BLaER1 treated with 17β-estradiol and CSF1 and Interleukin-3, amounts not matched to agents 10 nM and 100 nM (cell line): ENCODE measurements at regions not wholly inside any gene's neighbourhood (a gene's known extent, or its start where the extent isn't known, plus 50 kb on each side); places are given as distances from the start of the nearest gene placed in this dataset.

Experiments used
- H3K27ac ChIP-seq, 11 experiments: shearing (Covaris generic); formaldehyde crosslinking; 2 replicates each; pipeline ENCODE4 v1.8.1; 2022
- H3K27me3 ChIP-seq, 11 experiments: shearing (Covaris generic); formaldehyde crosslinking; 2 replicates each; pipeline ENCODE4 v1.8.1; 2022
- H3K36me3 ChIP-seq, 11 experiments: shearing (Covaris generic); formaldehyde crosslinking; 2 replicates each; pipeline ENCODE4 v1.8.1; 2022
- H3K4me1 ChIP-seq, 10 experiments: shearing (Covaris generic); formaldehyde crosslinking; 2 replicates each; pipeline ENCODE4 v1.8.1; 2022
- H3K4me2 ChIP-seq, 11 experiments: shearing (Covaris generic); formaldehyde crosslinking; 2 replicates each; pipeline ENCODE4 v1.8.1; 2022
- H3K4me3 ChIP-seq, 10 experiments: shearing (Covaris generic); formaldehyde crosslinking; 2 replicates each; pipeline ENCODE4 v1.8.1; 2022
- H3K9ac ChIP-seq, 11 experiments: shearing (Covaris generic); formaldehyde crosslinking; 2 replicates each; pipeline ENCODE4 v1.8.1; 2022
- H3K9me3 ChIP-seq, 11 experiments: shearing (Covaris generic); formaldehyde crosslinking; replicated peaks in 1 of 11; 2 replicates each; pipeline ENCODE4 v1.8.1; 2022
- H4K20me1 ChIP-seq, 11 experiments: shearing (Covaris generic); formaldehyde crosslinking; 2 replicates each; pipeline ENCODE4 v1.8.1; 2022
- Cebpa-rat ChIP-seq, 11 experiments: shearing (Covaris generic); IDR thresholded peaks; 2 replicates each; pipeline ENCODE4 v1.8.1; 2022

DNA sequence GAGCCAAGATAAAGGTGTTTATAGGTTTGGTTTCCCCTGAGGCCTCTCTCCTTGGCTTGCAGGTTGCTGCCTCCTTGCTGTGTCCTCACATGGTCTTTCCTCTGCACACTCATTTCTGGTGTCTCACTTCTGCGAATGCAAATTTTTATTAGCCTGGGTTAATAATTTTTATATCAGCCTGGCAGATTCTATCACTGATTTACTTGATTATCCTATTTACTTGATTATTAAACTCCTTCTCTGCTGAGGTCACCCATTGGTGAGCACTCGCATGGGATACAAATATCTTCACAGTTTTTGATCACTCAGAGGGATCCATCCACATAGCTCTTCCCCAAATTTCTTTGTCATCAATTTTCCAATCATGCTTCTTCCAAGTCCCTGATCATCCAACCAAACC, 90.9 kb upstream of the IGLL5 start:
- no peaks in the 10 kb centered on the region for H3K27me3 ChIP-seq

DNA sequence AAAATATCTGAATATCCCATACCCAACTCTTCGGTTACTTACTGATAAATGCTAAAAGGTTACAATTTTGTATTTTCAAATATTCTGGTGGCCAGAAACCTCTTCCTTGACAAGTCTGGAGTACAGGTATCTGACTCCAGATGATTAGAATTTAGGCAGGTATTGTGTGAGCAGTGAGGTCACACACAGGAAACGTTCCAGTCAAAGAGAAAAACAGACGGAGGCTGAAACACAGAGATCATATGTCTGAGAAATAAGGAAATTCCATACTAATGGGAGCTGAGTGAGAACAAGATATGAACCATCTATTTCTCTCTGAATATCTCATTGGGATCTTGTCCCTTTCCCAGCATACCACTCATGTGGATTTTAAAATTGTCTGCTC, 89.4 kb upstream of the IGLL5 start:
- Histone ChIP-seq H3K27me3 (no peaks in the 10 kb centered on the region), H3K4me3 (no peak overlapping the region), H3K9me3 (peaks cover 0 to 30% (median 16%) of the 10 kb centered on the region in 11 experiments; a peak in 15 of 22 replicates), H3K4me2 (peak overlapping the region in 8 of 11 experiments; percentile 35 to 65 (median 49); a peak in 13 of 22 replicates), H3K9ac (no peak overlapping the region), H4K20me1 (no peaks in the 10 kb centered on the region), H3K27ac (no peak overlapping the region), H3K4me1 (peaks cover 0 to 44% (median 27%) of the 10 kb centered on the region in 10 experiments; a peak in 15 of 20 replicates), H3K36me3 (no peaks in the 10 kb centered on the region)
- TF ChIP-seq Cebpa-rat (IDR thresholded peaks at IDR 0.05), result no peak

More for the DNA sequence above, 90.9 kb upstream of the IGLL5 start:
- Histone ChIP-seq H4K20me1 (no peaks in the 10 kb centered on the region), H3K4me3 (no peak overlapping the region), H3K4me2 (no peak overlapping the region), H3K36me3 (no peaks in the 10 kb centered on the region), H3K27ac (no peak overlapping the region), H3K9ac (no peak overlapping the region), H3K9me3 (peaks cover 0 to 30% (median 16%) of the 10 kb centered on the region in 11 experiments; a peak in 15 of 22 replicates), H3K4me1 (peaks cover 0 to 41% (median 34%) of the 10 kb centered on the region in 10 experiments; a peak in 15 of 20 replicates)
- TF ChIP-seq Cebpa-rat (IDR thresholded peaks at IDR 0.05), result no peak

DNA sequence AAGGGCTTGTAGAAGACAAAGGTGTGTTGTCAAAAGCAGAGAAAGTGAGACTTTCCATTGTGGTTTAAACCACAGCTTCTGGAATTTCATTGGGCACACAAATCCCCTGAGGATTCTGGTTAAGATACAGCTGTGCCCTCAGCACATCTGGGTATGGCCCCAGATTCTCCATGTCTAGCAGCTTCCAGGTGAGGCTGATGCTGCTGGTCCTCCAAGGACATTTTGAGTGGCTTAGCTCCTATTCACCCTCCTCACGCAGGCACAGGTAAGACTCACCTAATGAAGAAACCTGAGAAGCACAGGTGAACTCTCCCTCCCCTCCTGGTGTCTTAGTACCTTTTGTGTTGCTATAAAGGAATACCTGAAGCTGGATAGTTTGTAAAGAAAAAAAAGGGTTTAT, 88.9 kb upstream of the IGLL5 start:
- TF ChIP-seq Cebpa-rat (IDR thresholded peaks at IDR 0.05), result no peak
- H4K20me1 ChIP-seq, result no peaks in the 10 kb centered on the region
- H3K27me3 ChIP-seq, result no peaks in the 10 kb centered on the region
- H3K4me1 ChIP-seq, result peaks cover 0 to 48% (median 28%) of the 10 kb centered on the region in 10 experiments; a peak in 15 of 20 replicates
- H3K4me3 ChIP-seq, result no peak overlapping the region
- H3K36me3 ChIP-seq, result no peaks in the 10 kb centered on the region
- no peak overlapping the region for H3K9ac ChIP-seq
- H3K4me2 ChIP-seq, result peak overlapping the region in 8 of 11 experiments; percentile 35 to 65 (median 49); a peak in 14 of 22 replicates
- no peak overlapping the region for H3K27ac ChIP-seq
- H3K9me3 ChIP-seq, result peaks cover 0 to 30% (median 16%) of the 10 kb centered on the region in 11 experiments; a peak in 15 of 22 replicates

DNA sequence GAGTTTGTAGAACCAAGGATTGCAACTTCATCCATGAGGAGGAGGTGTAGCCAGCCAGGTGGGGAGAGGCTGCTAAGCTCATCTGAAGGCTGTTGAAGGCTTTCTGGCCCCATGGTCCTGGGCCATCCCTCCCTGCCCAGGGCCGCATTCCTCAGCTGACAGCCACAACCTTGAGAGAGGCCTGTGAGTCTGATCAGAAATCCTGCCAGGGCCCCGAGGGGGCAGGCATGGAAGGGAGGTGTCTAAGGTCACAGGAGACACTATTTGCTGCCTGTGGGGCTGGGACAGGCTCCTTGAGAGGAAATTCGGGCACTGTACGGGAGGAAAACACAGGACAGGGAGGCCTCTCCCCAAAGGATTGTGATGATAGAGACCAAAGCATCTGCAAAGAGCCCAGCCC, 88.1 kb upstream of the IGLL5 start:
- Histone ChIP-seq H3K4me1 (peaks cover 0 to 50% (median 28%) of the 10 kb centered on the region in 10 experiments; a peak in 15 of 20 replicates), H4K20me1 (no peaks in the 10 kb centered on the region), H3K27me3 (no peaks in the 10 kb centered on the region), H3K9me3 (peaks cover 0 to 30% (median 16%) of the 10 kb centered on the region in 11 experiments; a peak in 15 of 22 replicates), H3K4me2 (peak overlapping the region in 7 of 11 experiments; percentile 13 to 65 (median 52); a peak in 7 of 22 replicates), H3K9ac (no peak overlapping the region), H3K27ac (no peak overlapping the region), H3K36me3 (no peaks in the 10 kb centered on the region), H3K4me3 (no peak overlapping the region)
- TF ChIP-seq Cebpa-rat (IDR thresholded peaks at IDR 0.05), result no peak

DNA sequence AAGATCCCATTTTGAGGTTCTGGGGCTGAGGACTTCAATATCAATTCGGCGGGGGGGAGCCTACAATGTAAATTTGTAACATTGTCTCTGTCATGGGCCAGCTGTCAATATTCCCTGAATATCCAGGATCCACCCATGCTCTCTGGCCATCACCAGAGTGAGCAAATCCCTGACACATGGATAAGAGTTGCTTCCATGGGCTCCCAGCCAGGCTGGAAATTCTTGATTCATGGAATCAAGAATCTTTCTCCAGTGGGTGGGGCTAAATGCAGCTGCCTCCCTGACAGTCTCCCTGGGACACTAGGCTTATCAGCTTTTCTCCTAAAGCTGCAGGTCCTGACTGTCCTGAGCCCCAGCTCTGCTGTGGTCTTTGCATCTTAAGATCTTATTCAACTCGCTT, 86.9 kb upstream of the IGLL5 start:
- peaks cover 0 to 50% (median 28%) of the 10 kb centered on the region in 10 experiments; a peak in 15 of 20 replicates for H3K4me1 ChIP-seq
- H4K20me1 ChIP-seq, result no peaks in the 10 kb centered on the region
- H3K4me3 ChIP-seq, result no peak overlapping the region
- H3K27me3 ChIP-seq, result no peaks in the 10 kb centered on the region
- H3K4me2 ChIP-seq, result no peak overlapping the region
- no peak overlapping the region for H3K27ac ChIP-seq
- no peak for TF ChIP-seq Cebpa-rat (IDR thresholded peaks at IDR 0.05)
- no peak overlapping the region for H3K9ac ChIP-seq
- no peaks in the 10 kb centered on the region for H3K36me3 ChIP-seq
- peaks cover 0 to 22% (median 15%) of the 10 kb centered on the region in 11 experiments; a peak in 15 of 22 replicates for H3K9me3 ChIP-seq

DNA sequence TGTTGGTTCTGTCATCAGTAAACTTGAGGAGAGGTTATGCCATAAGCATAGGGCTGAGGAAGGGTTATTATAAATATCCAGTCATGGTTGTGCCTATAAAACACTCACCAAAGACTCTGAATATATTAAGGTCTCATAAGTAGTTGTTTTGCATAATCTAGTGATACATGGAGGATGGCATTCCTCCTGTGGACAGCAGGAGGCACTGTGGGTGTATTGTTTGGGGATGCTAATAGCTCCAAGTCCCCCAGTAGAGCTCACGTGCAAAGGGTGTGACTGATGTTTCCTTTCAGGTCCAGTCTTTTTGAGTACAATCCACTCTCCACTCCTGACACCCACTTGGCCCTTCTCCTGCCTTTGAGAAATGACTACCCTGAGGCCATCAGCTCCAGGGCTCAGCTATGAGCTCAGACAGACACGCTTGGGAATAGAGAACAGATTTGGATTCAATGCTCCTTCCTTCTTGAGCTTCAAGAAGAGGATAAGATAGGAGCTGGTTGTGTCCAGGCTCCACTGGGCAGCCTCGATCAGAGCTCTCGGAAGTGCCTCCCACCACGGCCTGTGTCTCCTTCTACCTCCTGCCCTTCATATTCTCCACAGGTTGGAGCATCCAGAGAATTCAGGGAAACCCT, 85.2 kb upstream of the IGLL5 start:
- Histone ChIP-seq H3K4me2 (peak overlapping the region in 5 of 11 experiments; percentile 21 to 44 (median 28); a peak in 9 of 22 replicates), H3K27me3 (no peaks in the 10 kb centered on the region), H3K27ac (no peak overlapping the region), H3K9me3 (peaks cover 0 to 5% (median under 1%) of the 10 kb centered on the region in 11 experiments; a peak in 9 of 22 replicates), H3K4me1 (peaks cover 0 to 53% (median 28%) of the 10 kb centered on the region in 10 experiments; a peak in 15 of 20 replicates), H3K4me3 (no peak overlapping the region), H3K36me3 (no peaks in the 10 kb centered on the region), H4K20me1 (no peaks in the 10 kb centered on the region), H3K9ac (no peak overlapping the region)
- TF ChIP-seq Cebpa-rat (IDR thresholded peaks at IDR 0.05), result no peak

DNA sequence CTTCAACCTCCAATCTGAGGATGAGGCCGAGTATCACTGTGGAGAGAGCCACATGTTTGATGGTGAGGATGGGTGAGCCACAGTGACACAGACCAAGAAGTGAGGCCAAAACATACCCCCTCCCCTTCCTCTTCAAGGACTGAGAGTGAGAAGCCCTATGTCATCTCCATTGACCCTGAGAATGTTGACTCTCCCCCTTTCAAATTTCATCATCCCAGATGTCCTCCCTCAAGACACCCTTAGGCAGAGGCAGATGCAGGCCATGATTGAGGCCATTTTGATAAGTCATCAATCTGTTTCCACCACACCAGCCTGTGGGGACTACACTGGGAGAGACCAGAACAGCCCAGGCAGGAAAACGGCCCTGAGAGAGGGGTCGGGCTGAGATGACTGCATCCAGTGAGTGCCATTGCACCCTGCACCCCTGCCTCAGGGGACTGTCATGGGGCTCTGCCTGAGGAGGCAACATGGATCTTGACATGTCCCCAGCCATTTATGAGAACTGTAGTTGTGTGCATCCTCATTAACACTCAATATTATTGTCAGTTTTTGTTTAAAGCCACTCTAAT, 84.2 kb upstream of the IGLL5 start:
- Histone ChIP-seq H3K4me1 (peaks cover 0 to 43% (median 23%) of the 10 kb centered on the region in 10 experiments; a peak in 15 of 20 replicates), H3K27ac (no peak overlapping the region), H3K9ac (no peak overlapping the region), H3K9me3 (no peaks in the 10 kb centered on the region), H3K4me3 (no peak overlapping the region), H3K27me3 (no peaks in the 10 kb centered on the region), H4K20me1 (no peaks in the 10 kb centered on the region), H3K36me3 (no peaks in the 10 kb centered on the region), H3K4me2 (peak overlapping the region in 4 of 11 experiments; percentile 21 to 44 (median 36); a peak in 6 of 22 replicates)
- no peak for TF ChIP-seq Cebpa-rat (IDR thresholded peaks at IDR 0.05)

DNA sequence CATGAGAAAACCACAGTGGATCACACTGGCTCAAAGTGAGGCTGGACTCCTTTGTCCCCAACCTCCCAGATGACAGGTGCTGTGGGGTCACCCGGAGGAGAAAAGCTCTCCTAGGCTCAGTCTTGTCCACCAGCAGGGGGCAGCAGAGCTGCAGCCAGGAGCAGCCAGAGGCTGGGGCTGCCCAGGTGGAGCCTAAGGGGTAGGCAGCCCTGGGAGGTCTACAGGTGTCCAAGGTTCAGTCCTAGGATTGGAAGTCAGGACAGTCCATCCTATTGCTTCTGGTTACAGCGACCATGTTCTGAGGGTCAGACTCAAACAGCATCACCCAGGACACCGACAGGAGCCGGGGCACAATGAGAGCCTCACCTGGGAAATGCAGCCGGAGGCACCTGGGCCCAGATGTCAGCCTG, 77.6 kb upstream of the IGLL5 start:
- peaks cover 8 to 54% (median 40%) of the 10 kb centered on the region in 10 experiments for H3K4me1 ChIP-seq
- no peaks in the 10 kb centered on the region for H3K36me3 ChIP-seq
- H3K27ac ChIP-seq, result no peak overlapping the region
- no peak overlapping the region for H3K9ac ChIP-seq
- H4K20me1 ChIP-seq, result no peaks in the 10 kb centered on the region
- 0 out of 22 replicates have a peak overlapping the region, but pooled peaks of 2 of the 11 experiments have one; percentile 14 to 77 for H3K4me2 ChIP-seq
- H3K4me3 ChIP-seq, result no peak overlapping the region
- no peak for TF ChIP-seq Cebpa-rat (IDR thresholded peaks at IDR 0.05)
- H3K9me3 ChIP-seq, result no peaks in the 10 kb centered on the region
- no peaks in the 10 kb centered on the region for H3K27me3 ChIP-seq

DNA sequence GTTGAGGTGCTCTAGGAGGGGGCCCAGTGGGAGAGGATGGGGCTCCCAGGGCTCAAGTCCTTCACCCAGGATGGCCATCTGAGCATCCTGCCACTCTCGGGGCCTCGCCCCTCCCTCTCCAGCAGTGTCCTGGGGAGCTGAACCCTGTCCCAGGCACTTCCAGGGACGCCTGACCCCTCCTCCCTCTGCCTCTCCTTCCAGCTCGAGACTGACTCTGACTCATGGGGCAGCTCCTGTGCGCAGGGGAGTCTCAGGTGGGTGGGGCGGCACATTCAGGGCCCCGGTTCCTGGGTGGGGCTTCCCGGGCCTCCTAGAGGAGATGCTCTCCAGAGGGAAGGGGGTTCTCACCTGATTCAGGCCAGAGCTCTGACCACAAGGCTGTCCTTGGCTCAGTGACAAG, 77.1 kb upstream of the IGLL5 start:
- peak overlapping the region in 3 of 11 experiments; percentile 6 to 77 (median 61); a peak in 2 of 22 replicates for H3K4me2 ChIP-seq
- H3K9me3 ChIP-seq, result no peaks in the 10 kb centered on the region
- peaks cover 13 to 58% (median 44%) of the 10 kb centered on the region in 10 experiments for H3K4me1 ChIP-seq
- H4K20me1 ChIP-seq, result no peaks in the 10 kb centered on the region
- TF ChIP-seq Cebpa-rat (IDR thresholded peaks at IDR 0.05), result no peak
- no peak overlapping the region for H3K9ac ChIP-seq
- no peak overlapping the region for H3K27ac ChIP-seq
- no peaks in the 10 kb centered on the region for H3K27me3 ChIP-seq
- H3K4me3 ChIP-seq, result no peak overlapping the region
- H3K36me3 ChIP-seq, result no peaks in the 10 kb centered on the region
